ENCODE measurements at regions not wholly inside any gene's neighbourhood (a gene's known extent, or its start where the extent isn't known, plus 50 kb on each side); places are given as distances from the start of the nearest gene placed in this dataset.

GRCh38 chr17:79244665-79245064 is 170.0 kb downstream of the ENGASE start:
- Histone ChIP-seq H3K4me3 (replicated peaks in 1 of 3; ENCODE audit: insufficient read depth in 1 of 3, low read depth in 2 of 3, low read length in 3 of 3) (no peak overlapping the region), H3K9ac (ENCODE audit: insufficient read depth, low read depth, low read length) (no peak overlapping the region), H3K79me2 (ENCODE audit: insufficient read depth, low read length) (no peaks in the 10 kb centered on the region), H3K9me3 (ENCODE audit: low read length) (no peaks in the 10 kb centered on the region), H3K27me3 (ENCODE audit: control insufficient read depth in 1 of 2, insufficient read depth in 2 of 2, low read length in 2 of 2) (peaks cover 10 to 56% of the 10 kb centered on the region in 2 experiments), H3K4me2 (ENCODE audit: low read depth, low read length) (no peak overlapping the region), H3K36me3 (replicated peaks in 1 of 2; ENCODE audit: control insufficient read depth in 1 of 2, insufficient read depth in 2 of 2, low read length in 2 of 2) (no peaks in the 10 kb centered on the region), H4K20me1 (ENCODE audit: insufficient read depth, low read length) (no peaks in the 10 kb centered on the region; the same call in 1 of the 2 replicates), H2AFZ (ENCODE audit: low read length) (no peak overlapping the region), H3K4me1 (ENCODE audit: insufficient read depth, low read length) (no peaks in the 10 kb centered on the region), H3K27ac (ENCODE audit: extremely low read length, insufficient read depth, low read length) (no peak overlapping the region)
- no TSS peak for BruUV-seq (replicated peaks)
- CTCF ChIA-PET (ENCODE audit: low intra/inter-chr PET ratio, low total read pairs) = no interaction called here
- in situ Hi-C loops (cut with HindIII; ENCODE audit: extremely low pct_ligation_motif_present, low pct_unique_long_range_greater_than_20kb) (no loop called here), intact Hi-C loops (cut with micrococcal nuclease; ENCODE audit: unreplicated experiment) (no loop called here)
- DNase-seq (ENCODE audit: low spot score) (no peak), FAIRE-seq (no peak), ATAC-seq (no peak)
- POLR2A ChIA-PET = no interaction called here
- TF ChIP-seq NCOA5 (CRISPR knock-in tag; IDR thresholded peaks at IDR 0.05) (no peak), FOXA1 (IDR thresholded peaks at IDR 0.05) (peak; percentile 32; the same call in 1 of the 2 replicates), FOXA1 (CRISPR knock-in tag; IDR thresholded peaks at IDR 0.05) (no peak), PCBP2 (optimal IDR thresholded peaks at IDR 0.05; ENCODE audit: low read depth, low read length, poor library complexity, severe bottlenecking) (peak; percentile 61), PLRG1 (conservative IDR thresholded peaks at IDR 0.05) (peak; percentile 70; the same call in 1 of the 2 replicates), IKZF1 (IDR thresholded peaks at IDR 0.05) (peak; percentile 56; the same call in 1 of the 2 replicates), ZNF382 (CRISPR knock-in tag; IDR thresholded peaks at IDR 0.05; ENCODE audit: borderline replicate concordance) (no peak), RAD51 (IDR thresholded peaks at IDR 0.05; ENCODE audit: borderline replicate concordance) (0 out of 2 replicates have a peak, but pooled peaks have one; percentile 12), BRCA1 (CRISPR knock-in tag; IDR thresholded peaks at IDR 0.05) (no peak), ATF7 (IDR thresholded peaks at IDR 0.05) (peak; percentile 2; the same call in 1 of the 2 replicates), ATF7 (CRISPR knock-in tag; IDR thresholded peaks at IDR 0.05) (no peak), ATM (IDR thresholded peaks at IDR 0.05; ENCODE audit: borderline replicate concordance) (0 out of 2 replicates have a peak, but pooled peaks have one; percentile 55)

DNA sequence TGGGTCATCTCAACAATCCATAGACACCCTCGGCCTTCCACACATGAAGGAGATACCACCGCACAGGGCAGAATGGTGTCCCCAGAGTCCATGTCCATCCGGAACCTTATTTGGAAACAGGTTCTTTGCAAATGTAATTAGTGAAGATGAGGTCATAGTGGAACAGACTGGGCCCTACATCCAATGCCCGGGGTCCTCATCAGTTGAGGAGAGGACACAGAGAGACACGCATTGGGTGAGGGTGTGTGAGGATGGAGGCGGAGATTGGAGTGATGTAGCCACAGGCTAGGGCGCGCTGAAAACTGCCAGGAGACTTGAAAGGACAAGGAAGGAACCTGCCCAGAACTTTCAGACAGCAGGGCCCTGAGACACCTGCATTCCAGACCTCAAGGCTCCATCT is 169.4 kb downstream of the ENGASE start:
- H3K9ac ChIP-seq (ENCODE audit: insufficient read depth, low read depth, low read length) = no peak overlapping the region
- ATAC-seq (no peak), DNase-seq (ENCODE audit: low spot score) (no peak), FAIRE-seq (no peak)
- H3K9me3 ChIP-seq (ENCODE audit: low read length) = no peaks in the 10 kb centered on the region
- POLR2A ChIA-PET = no interaction called here
- in situ Hi-C loops (cut with HindIII; ENCODE audit: extremely low pct_ligation_motif_present, low pct_unique_long_range_greater_than_20kb) = no loop called here
- H3K27ac ChIP-seq (ENCODE audit: extremely low read length, insufficient read depth, low read length) = no peak overlapping the region
- intact Hi-C loops (cut with micrococcal nuclease; ENCODE audit: unreplicated experiment) = no loop called here
- no peaks in the 10 kb centered on the region for H3K79me2 ChIP-seq (ENCODE audit: insufficient read depth, low read length)
- no TSS peak for BruUV-seq (replicated peaks)
- 31% methylated on average over 8 of the region's 8 CpGs for WGBS (ENCODE audit: low lambda C conversion rate)
- H3K36me3 ChIP-seq (replicated peaks in 1 of 2; ENCODE audit: control insufficient read depth in 1 of 2, insufficient read depth in 2 of 2, low read length in 2 of 2) = no peaks in the 10 kb centered on the region
- H3K4me3 ChIP-seq (replicated peaks in 1 of 3; ENCODE audit: insufficient read depth in 1 of 3, low read depth in 2 of 3, low read length in 3 of 3) = no peak overlapping the region
- CTCF ChIA-PET (ENCODE audit: low intra/inter-chr PET ratio, low total read pairs) = no interaction called here
- H3K4me2 ChIP-seq (ENCODE audit: low read depth, low read length) = no peak overlapping the region
- no peak overlapping the region for H2AFZ ChIP-seq (ENCODE audit: low read length)
- H3K27me3 ChIP-seq (ENCODE audit: control insufficient read depth in 1 of 2, insufficient read depth in 2 of 2, low read length in 2 of 2) = peaks cover 8 to 56% of the 10 kb centered on the region in 2 experiments
- H3K4me1 ChIP-seq (ENCODE audit: insufficient read depth, low read length) = no peaks in the 10 kb centered on the region
- H4K20me1 ChIP-seq (ENCODE audit: insufficient read depth, low read length) = no peaks in the 10 kb centered on the region
- TF ChIP-seq NCOA2 (CRISPR knock-in tag; IDR thresholded peaks at IDR 0.05) = no peak
- no peak for TF ChIP-seq SNRNP70 (IDR thresholded peaks at IDR 0.05; ENCODE audit: low read depth, low read length)
- TF ChIP-seq CEBPZ (IDR thresholded peaks at IDR 0.05; ENCODE audit: low read length) = no peak
- no peak for TF ChIP-seq PHF8 (CRISPR knock-in tag; IDR thresholded peaks at IDR 0.05)
- TF ChIP-seq HNRNPL (IDR thresholded peaks at IDR 0.05; ENCODE audit: low read depth, low read length) = no peak
- TF ChIP-seq ZNF205 (CRISPR knock-in tag; IDR thresholded peaks at IDR 0.05) = no peak
- TF ChIP-seq TOPORS (CRISPR knock-in tag; IDR thresholded peaks at IDR 0.05) = no peak
- TF ChIP-seq HOMEZ (CRISPR knock-in tag; IDR thresholded peaks at IDR 0.05; ENCODE audit: low read depth) = no peak

All from HepG2 (cell line).